ENCODE measurements at regions not wholly inside any gene's neighbourhood (a gene's known extent, or its start where the extent isn't known, plus 50 kb on each side); places are given as distances from the start of the nearest gene placed in this dataset.

DNA sequence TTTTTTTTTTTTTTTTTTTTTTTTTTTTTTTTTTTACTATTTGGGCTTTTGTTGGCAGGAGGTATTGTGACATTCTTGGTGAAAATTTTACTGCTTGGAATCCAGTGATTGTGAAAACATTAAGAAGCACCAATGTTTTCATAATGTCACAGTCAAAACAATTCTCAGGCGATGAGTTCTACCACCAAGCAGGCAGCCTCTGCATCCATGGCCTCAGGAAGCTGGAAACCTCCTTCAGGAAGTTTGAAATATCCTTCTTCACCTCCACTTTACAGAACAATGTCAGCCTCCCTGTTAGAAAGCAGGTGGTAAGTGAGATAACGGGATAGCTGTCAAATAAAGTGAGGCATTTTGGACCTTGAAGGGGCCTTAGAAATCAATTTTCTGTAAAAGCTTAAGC, 98.3 kb downstream of the MEX3B start:
- TF ChIP-seq CTCF (IDR thresholded peaks at IDR 0.05) (no peak), POLR2A (IDR thresholded peaks at IDR 0.05) (no peak)
